Erythroblast (primary cell): ENCODE measurements at regions not wholly inside any gene's neighbourhood (a gene's known extent, or its start where the extent isn't known, plus 50 kb on each side); places are given as distances from the start of the nearest gene placed in this dataset.

Experiments used
- GATA1 ChIP-seq: IDR thresholded peaks from 2 replicates; pipeline ENCODE4 v1.6.1; 2011; ENCODE audit warnings: low read depth, mild to moderate bottlenecking, control low read depth, low read length, moderate library complexity
- POLR2A ChIP-seq: IDR thresholded peaks from 2 replicates; pipeline ENCODE4 v1.6.1; 2011; ENCODE audit warnings: mild to moderate bottlenecking, low read length

- no peak for TF ChIP-seq POLR2A
- TF ChIP-seq GATA1, result no peak
These were observed 75.6 kb upstream of the CNIH3 start for GRCh38 chr1:224540535-224540934.
